ENCODE measurements at regions not wholly inside any gene's neighbourhood (a gene's known extent, or its start where the extent isn't known, plus 50 kb on each side); places are given as distances from the start of the nearest gene placed in this dataset.

- Histone ChIP-seq H3K27ac (ENCODE audit: low read depth, low read length) (no peak overlapping the region), H4K20me1 (ENCODE audit: low read depth, low read length) (no peaks in the 10 kb centered on the region), H3K4me2 (ENCODE audit: low read depth, low read length, poor library complexity, severe bottlenecking) (no peak overlapping the region), H3K9me2 (replicated peaks; ENCODE audit: insufficient read depth, low read length) (no peaks in the 10 kb centered on the region), H3K79me2 (ENCODE audit: insufficient read depth, low read length) (no peaks in the 10 kb centered on the region), H3K4me3 (ENCODE audit: insufficient read depth, low read length, poor library complexity, severe bottlenecking) (no peak overlapping the region), H2AFZ (ENCODE audit: low read depth, low read length, severe bottlenecking) (no peak overlapping the region), H3F3A (ENCODE audit: insufficient read depth) (no peaks in the 10 kb centered on the region), H3K9me3 (ENCODE audit: insufficient read depth, low read length) (no peaks in the 10 kb centered on the region), H3K36me3 (ENCODE audit: low read length) (no peaks in the 10 kb centered on the region), H3K9ac (ENCODE audit: low read length) (no peak overlapping the region), H3K27me3 (ENCODE audit: low read length) (no peaks in the 10 kb centered on the region)
- TF ChIP-seq EZH2phosphoT487 (conservative IDR thresholded peaks at IDR 0.05; ENCODE audit: low read length): no peak
- no peak for TF ChIP-seq CTCF (IDR thresholded peaks at IDR 0.05; ENCODE audit: insufficient read depth, low read length, poor library complexity, severe bottlenecking)
Measured at GRCh38 chr13:78326633-78327032, 276.7 kb downstream of the POU4F1 start.

- H3F3A ChIP-seq (ENCODE audit: insufficient read depth): no peaks in the 10 kb centered on the region
- no peak for TF ChIP-seq EZH2phosphoT487 (conservative IDR thresholded peaks at IDR 0.05; ENCODE audit: low read length)
- TF ChIP-seq CTCF (IDR thresholded peaks at IDR 0.05; ENCODE audit: insufficient read depth, low read length, poor library complexity, severe bottlenecking): no peak
- no peaks in the 10 kb centered on the region for H3K36me3 ChIP-seq (ENCODE audit: low read length)
- no peaks in the 10 kb centered on the region for H3K9me3 ChIP-seq (ENCODE audit: insufficient read depth, low read length)
- no peak overlapping the region for H2AFZ ChIP-seq (ENCODE audit: low read depth, low read length, severe bottlenecking)
- no peak overlapping the region for H3K4me3 ChIP-seq (ENCODE audit: insufficient read depth, low read length, poor library complexity, severe bottlenecking)
- no peaks in the 10 kb centered on the region for H3K27me3 ChIP-seq (ENCODE audit: low read length)
- no peak overlapping the region for H3K4me2 ChIP-seq (ENCODE audit: low read depth, low read length, poor library complexity, severe bottlenecking)
- no peaks in the 10 kb centered on the region for H3K9me2 ChIP-seq (replicated peaks; ENCODE audit: insufficient read depth, low read length)
- no peaks in the 10 kb centered on the region for H4K20me1 ChIP-seq (ENCODE audit: low read depth, low read length)
- H3K9ac ChIP-seq (ENCODE audit: low read length): no peak overlapping the region
- H3K79me2 ChIP-seq (ENCODE audit: insufficient read depth, low read length): no peaks in the 10 kb centered on the region
- H3K27ac ChIP-seq (ENCODE audit: low read depth, low read length): no peak overlapping the region
Measured at GRCh38 chr13:78325585-78325984, 277.8 kb downstream of the POU4F1 start.

GRCh38 chr13:78323848-78324247 is 279.5 kb downstream of the POU4F1 start:
- no peaks in the 10 kb centered on the region for H3K27me3 ChIP-seq (ENCODE audit: low read length)
- no peaks in the 10 kb centered on the region for H4K20me1 ChIP-seq (ENCODE audit: low read depth, low read length)
- H3K27ac ChIP-seq (ENCODE audit: low read depth, low read length): no peak overlapping the region
- H3K36me3 ChIP-seq (ENCODE audit: low read length): no peaks in the 10 kb centered on the region
- no peaks in the 10 kb centered on the region for H3K9me3 ChIP-seq (ENCODE audit: insufficient read depth, low read length)
- no peak overlapping the region for H3K9ac ChIP-seq (ENCODE audit: low read length)
- TF ChIP-seq CTCF (IDR thresholded peaks at IDR 0.05; ENCODE audit: insufficient read depth, low read length, poor library complexity, severe bottlenecking): no peak
- H2AFZ ChIP-seq (ENCODE audit: low read depth, low read length, severe bottlenecking): no peak overlapping the region
- H3F3A ChIP-seq (ENCODE audit: insufficient read depth): no peaks in the 10 kb centered on the region
- H3K79me2 ChIP-seq (ENCODE audit: insufficient read depth, low read length): no peaks in the 10 kb centered on the region
- no peak overlapping the region for H3K4me3 ChIP-seq (ENCODE audit: insufficient read depth, low read length, poor library complexity, severe bottlenecking)
- H3K4me2 ChIP-seq (ENCODE audit: low read depth, low read length, poor library complexity, severe bottlenecking): no peak overlapping the region
- H3K9me2 ChIP-seq (replicated peaks; ENCODE audit: insufficient read depth, low read length): no peaks in the 10 kb centered on the region

GRCh38 chr13:78323040-78323439 is 280.3 kb downstream of the POU4F1 start:
- Histone ChIP-seq H3K4me3 (ENCODE audit: insufficient read depth, low read length, poor library complexity, severe bottlenecking) (no peak overlapping the region), H3K36me3 (ENCODE audit: low read length) (no peaks in the 10 kb centered on the region), H3K27ac (ENCODE audit: low read depth, low read length) (no peak overlapping the region), H3F3A (ENCODE audit: insufficient read depth) (no peaks in the 10 kb centered on the region), H3K79me2 (ENCODE audit: insufficient read depth, low read length) (no peaks in the 10 kb centered on the region), H3K9me2 (replicated peaks; ENCODE audit: insufficient read depth, low read length) (no peaks in the 10 kb centered on the region), H2AFZ (ENCODE audit: low read depth, low read length, severe bottlenecking) (no peak overlapping the region), H3K27me3 (ENCODE audit: low read length) (no peaks in the 10 kb centered on the region), H3K9me3 (ENCODE audit: insufficient read depth, low read length) (no peaks in the 10 kb centered on the region), H3K4me2 (ENCODE audit: low read depth, low read length, poor library complexity, severe bottlenecking) (no peak overlapping the region), H3K9ac (ENCODE audit: low read length) (no peak overlapping the region), H4K20me1 (ENCODE audit: low read depth, low read length) (no peaks in the 10 kb centered on the region)
- TF ChIP-seq EZH2phosphoT487 (conservative IDR thresholded peaks at IDR 0.05; ENCODE audit: low read length) (no peak), CTCF (IDR thresholded peaks at IDR 0.05; ENCODE audit: insufficient read depth, low read length, poor library complexity, severe bottlenecking) (no peak)
